ENCODE measurements at regions not wholly inside any gene's neighbourhood (a gene's known extent, or its start where the extent isn't known, plus 50 kb on each side); places are given as distances from the start of the nearest gene placed in this dataset.
"Not testable (repeated sequence)": the region's sequence is repeated elsewhere in the genome, so short reads cannot be mapped to it uniquely, and the experiment has no call there.

- in situ Hi-C loops (cut with HindIII; ENCODE audit: low pct_unique_long_range_greater_than_20kb, low sequenced_read_pairs): no loop called here
- no peak for DNase-seq (ENCODE audit: low read depth)
Measured at GRCh38 chrX:92270936-92271855, 492.0 kb downstream of the PCDH11X start.

- DNase-seq (ENCODE audit: low read depth); in situ Hi-C loops (cut with HindIII; ENCODE audit: low pct_unique_long_range_greater_than_20kb, low sequenced_read_pairs): not testable (repeated sequence)
Measured at GRCh38 chrX:92278556-92278955, 499.4 kb downstream of the PCDH11X start.

- in situ Hi-C loops (cut with HindIII; ENCODE audit: low pct_unique_long_range_greater_than_20kb, low sequenced_read_pairs); DNase-seq (ENCODE audit: low read depth): not testable (repeated sequence)
Measured at GRCh38 chrX:92280347-92280746, 501.2 kb downstream of the PCDH11X start.

GRCh38 chrX:92283308-92283707 is 504.1 kb downstream of the PCDH11X start:
- in situ Hi-C loops (cut with HindIII; ENCODE audit: low pct_unique_long_range_greater_than_20kb, low sequenced_read_pairs): no loop called here
- no peak for DNase-seq (ENCODE audit: low read depth)

GRCh38 chrX:92298067-92298466 is 518.9 kb downstream of the PCDH11X start:
- in situ Hi-C loops (cut with HindIII; ENCODE audit: low pct_unique_long_range_greater_than_20kb, low sequenced_read_pairs): not testable (repeated sequence)
- peak; percentile 0 for DNase-seq (ENCODE audit: low read depth)

GRCh38 chrX:92333194-92333593 is 554.0 kb downstream of the PCDH11X start:
- in situ Hi-C loops (cut with HindIII; ENCODE audit: low pct_unique_long_range_greater_than_20kb, low sequenced_read_pairs); DNase-seq (ENCODE audit: low read depth): not testable (repeated sequence)

GRCh38 chrX:92351065-92351464 is 571.9 kb downstream of the PCDH11X start:
- DNase-seq (ENCODE audit: low read depth); in situ Hi-C loops (cut with HindIII; ENCODE audit: low pct_unique_long_range_greater_than_20kb, low sequenced_read_pairs): not testable (repeated sequence)

- no peak for DNase-seq (ENCODE audit: low read depth)
- in situ Hi-C loops (cut with HindIII; ENCODE audit: low pct_unique_long_range_greater_than_20kb, low sequenced_read_pairs): no loop called here
Measured at GRCh38 chrX:92351511-92351910, 572.3 kb downstream of the PCDH11X start.
